Hepatocyte (in vitro differentiated cells): ENCODE measurements at regions not wholly inside any gene's neighbourhood (a gene's known extent, or its start where the extent isn't known, plus 50 kb on each side); places are given as distances from the start of the nearest gene placed in this dataset.

ENCODE experiments used
- CTCF ChIP-seq: fragments of 200-600 bp; sonication (generic); IDR thresholded peaks from 2 replicates; pipeline ENCODE4 v1.5.1; 2016; ENCODE audit warnings: antibody characterized with exemption, mild to moderate bottlenecking; ENCODE audit not compliant: poor library complexity
- EZH2 ChIP-seq: fragments of 200-600 bp; sonication (generic); IDR thresholded peaks from 2 replicates; pipeline ENCODE4 v1.6.1; 2016; ENCODE audit warnings: antibody characterized with exemption, mild to moderate bottlenecking, borderline replicate concordance
- EZH2phosphoT487 ChIP-seq: fragments of 200-600 bp; sonication (generic); IDR thresholded peaks from one replicate; pipeline ENCODE4 v1.6.1; 2018; ENCODE audit warnings: antibody characterized with exemption, mild to moderate bottlenecking, low read depth, moderate library complexity; ENCODE audit not compliant: unreplicated experiment, severe bottlenecking

- no peak for TF ChIP-seq CTCF
- no peak for TF ChIP-seq EZH2phosphoT487
- TF ChIP-seq EZH2: no peak
These were observed 268.1 kb downstream of the TAFA4 start for GRCh38 chr3:68664276-68664675.
